ENCODE measurements at regions not wholly inside any gene's neighbourhood (a gene's known extent, or its start where the extent isn't known, plus 50 kb on each side); places are given as distances from the start of the nearest gene placed in this dataset.

DNA sequence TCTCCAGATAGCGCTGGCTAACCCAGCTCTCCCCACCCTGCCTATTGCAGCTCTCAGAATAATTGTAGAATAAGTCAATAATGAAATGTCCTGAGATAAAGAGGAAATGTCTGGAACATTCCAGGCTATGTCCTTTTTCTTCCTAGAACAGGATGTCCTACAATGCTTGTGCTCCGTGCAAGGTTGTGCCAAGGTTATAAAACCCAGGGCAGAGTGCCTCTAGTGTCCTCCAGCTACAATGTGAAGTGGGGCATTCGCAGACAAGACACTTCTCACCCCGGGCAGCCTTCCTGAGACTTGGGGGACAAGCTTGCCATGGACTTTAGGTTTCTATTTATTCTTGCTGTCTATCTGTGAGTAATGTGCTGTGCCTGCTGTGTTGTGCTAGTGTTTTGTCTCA, 900.6 kb downstream of the TUSC7 start:
- no peak for DNase-seq (ENCODE audit: low spot score)

DNA sequence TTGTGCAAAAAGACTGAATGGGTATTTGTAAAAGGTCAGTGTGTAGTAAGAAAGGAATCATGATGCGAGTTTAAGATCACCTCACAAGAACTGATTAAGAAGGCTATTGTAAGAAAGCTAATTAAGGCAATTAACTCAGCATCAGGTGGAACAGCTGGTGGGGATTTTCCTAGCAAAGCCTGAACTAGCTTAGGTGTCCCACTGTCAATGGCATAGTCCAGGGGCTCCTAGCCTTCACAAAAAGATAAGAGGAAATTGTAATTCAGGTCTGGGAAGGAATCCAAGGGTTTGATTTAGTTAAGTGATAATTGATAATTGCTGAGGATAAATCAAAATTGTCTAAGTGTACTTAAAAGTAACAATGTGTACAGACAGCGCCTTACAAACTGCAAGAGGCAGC, 901.6 kb downstream of the TUSC7 start:
- no peak for DNase-seq (ENCODE audit: low spot score)

DNA sequence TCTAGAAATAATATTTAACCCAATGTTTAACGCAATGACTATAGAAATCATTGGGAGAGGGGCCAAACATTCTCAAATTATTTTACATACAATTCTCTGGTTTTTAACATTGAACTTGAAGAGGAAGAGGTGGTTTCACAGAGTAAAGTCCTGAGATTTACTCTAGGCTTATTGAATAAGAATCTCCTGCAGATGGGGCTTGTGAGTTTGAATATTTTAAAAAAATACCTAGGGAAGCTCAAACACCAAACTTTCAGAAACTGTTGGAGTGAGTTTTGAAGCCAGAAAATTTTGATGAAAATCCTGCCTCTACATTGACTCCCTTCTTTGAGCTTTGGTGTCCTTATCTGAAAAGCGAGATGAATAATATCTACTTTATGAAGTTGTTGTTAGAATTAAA, 906.6 kb downstream of the TUSC7 start:
- DNase-seq (ENCODE audit: low spot score), result no peak

DNA sequence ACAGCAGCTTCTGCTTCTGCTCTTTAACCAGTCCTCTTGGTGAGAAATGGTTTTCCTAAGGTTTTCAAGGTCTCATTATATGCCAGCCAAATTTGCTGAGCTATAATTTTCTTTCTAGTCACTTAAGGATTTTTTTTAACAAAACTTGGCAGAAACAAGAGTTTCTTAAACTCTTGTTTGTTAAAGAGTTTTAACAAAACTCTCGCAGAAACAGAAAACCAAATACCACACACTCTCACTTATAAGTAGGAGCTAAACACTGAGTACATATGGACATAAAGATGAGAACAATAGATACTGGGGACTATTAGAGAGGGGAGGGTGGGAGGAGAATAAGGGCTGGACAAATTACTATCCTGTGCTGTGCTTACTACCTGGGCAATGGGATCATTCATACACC, 908.3 kb downstream of the TUSC7 start:
- DNase-seq (ENCODE audit: low spot score), result no peak

DNA sequence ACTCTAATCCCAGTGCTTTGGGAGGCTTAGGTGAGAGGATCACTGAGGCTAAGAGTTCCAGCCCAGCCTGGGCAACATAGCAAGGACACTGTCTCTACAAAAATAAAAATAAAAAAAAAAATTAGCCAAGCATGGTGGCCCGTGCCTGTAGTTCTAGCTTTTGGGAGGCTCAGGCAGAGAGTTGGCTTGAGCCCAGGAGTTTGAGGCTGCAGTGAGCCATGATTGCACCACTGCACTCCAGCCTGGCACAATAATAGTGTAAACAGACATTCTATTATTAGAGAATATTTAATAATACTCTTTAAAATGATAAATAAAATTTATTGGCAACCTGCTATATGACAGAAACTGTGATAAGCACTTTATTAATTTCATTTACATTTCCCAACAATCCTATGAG, 908.9 kb downstream of the TUSC7 start:
- no peak for DNase-seq (ENCODE audit: low spot score)

- DNase-seq (ENCODE audit: low spot score), result no peak
These were observed 910.2 kb downstream of the TUSC7 start for GRCh38 chr3:117619805-117620204.

DNA sequence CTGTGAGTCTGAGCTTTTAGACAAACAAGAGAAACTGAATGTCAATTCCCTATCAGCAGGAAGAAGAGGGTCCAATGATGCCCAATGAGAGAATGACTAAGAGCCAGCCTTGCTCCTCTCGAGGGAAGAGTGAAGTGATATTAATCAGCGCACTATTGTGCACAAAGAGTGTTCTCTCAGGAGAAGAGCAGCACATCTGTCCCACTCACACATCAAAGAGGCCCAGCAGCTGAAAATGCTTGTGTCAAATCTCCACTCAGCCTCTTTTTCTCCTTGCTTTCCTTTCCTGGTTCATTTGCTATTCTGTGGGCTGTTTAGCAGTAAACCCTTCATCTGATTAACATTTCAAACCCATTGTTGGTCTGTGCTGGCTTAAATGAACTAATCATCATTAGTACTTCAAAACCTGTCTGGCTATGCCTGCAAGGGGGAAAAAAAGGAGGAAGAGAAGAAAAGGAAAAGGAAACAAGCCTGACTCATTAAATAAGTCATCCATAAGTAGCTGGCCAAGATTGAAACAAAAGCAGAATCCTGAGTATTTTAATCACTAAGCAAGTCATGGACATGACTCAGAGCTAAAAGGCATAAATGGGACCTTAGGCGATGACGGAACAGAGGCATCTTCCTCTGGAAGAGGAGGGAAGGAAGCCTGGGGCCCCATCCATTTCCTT, 912.7 kb downstream of the TUSC7 start:
- DNase-seq (ENCODE audit: low spot score), result peak; percentile 53

GRCh38 chr3:117624424-117624823, 914.8 kb downstream of the TUSC7 start:
- DNase-seq (ENCODE audit: low spot score), result no peak

- DNase-seq (ENCODE audit: low spot score), result no peak
These were observed 915.6 kb downstream of the TUSC7 start for GRCh38 chr3:117625174-117625573.

DNA sequence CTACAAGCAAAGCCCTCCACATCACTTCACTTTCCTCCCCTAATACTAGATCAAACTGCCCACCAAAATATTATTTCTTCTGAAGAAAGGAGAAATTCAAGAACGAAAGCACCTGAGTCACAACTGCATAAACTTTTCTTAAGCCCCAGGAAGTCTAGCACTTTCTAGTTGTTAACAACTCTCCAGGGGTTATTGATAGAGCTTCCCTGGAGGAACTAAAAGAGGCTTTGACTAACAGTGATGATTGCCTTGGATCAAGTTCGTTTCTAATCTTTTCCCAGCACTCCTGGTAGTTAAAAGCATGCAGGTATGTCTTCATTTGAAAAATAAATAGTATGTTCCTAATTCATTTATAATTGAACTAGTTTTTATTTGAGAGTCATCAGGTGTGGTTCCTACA, 917.0 kb downstream of the TUSC7 start:
- no peak for DNase-seq (ENCODE audit: low spot score)

- DNase-seq (ENCODE audit: low spot score), result peak; percentile 82
These were observed 919.3 kb downstream of the TUSC7 start for GRCh38 chr3:117628823-117629291.

DNA sequence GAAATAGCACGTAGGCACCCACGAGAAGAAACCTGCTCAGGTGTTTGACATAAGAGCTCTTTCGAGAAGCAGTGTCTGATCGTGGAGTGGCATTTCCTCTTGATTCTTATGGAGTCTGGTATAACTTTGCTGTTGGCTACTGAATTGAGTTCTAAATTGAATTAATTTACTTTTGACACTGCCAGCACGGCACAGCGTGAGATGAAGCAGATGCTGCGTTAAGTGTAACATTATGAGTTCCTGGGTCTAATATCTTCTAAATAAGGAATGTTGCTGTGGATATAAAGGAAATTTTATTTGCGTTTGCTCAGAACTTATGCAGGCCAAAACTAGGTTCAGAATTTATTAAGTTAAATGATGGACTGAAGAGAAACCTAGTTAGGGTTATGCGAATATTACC, 919.9 kb downstream of the TUSC7 start:
- no peak for DNase-seq (ENCODE audit: low spot score)

GRCh38 chr3:117630469-117630868, 920.9 kb downstream of the TUSC7 start:
- no peak for DNase-seq (ENCODE audit: low spot score)

DNA sequence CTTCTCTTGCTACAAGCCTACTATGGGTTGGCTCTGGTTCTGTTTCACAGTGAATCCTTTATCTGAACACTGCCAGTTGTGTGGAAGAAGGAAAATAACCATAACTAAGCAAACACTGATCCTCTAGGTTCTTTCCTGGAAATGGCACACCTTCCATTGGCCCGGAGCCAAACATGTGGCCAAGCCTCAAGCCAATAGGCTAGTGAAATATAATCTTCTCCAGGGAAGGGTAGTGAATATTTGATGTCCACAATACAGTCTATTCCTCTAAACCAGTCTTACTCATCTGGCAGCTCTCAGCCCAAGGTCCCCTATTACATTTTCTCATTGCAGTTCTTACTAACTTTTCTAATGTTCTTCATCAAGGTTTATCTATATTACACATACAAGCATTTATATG, 921.3 kb downstream of the TUSC7 start:
- peak; percentile 42 for DNase-seq (ENCODE audit: low spot score)

DNA sequence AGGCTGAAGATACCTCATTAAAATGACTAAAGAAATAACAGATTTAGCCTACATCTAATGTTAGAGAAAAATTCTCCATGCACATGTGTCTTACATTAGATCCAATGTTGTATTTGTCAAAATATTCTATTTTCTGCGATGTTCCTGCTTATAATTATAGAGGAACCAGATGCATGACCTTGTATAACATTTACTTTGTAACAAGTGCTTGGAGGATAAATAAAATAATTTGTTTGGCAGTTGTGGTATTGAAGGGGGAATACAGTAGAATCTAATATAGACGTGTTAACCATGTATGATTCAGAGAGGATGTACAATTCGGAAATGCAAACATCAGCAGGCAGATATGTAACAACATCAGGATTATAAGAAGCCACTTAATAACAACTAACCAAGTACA, 922.2 kb downstream of the TUSC7 start:
- no peak for DNase-seq (ENCODE audit: low spot score)

GRCh38 chr3:117632191-117632590, 922.6 kb downstream of the TUSC7 start:
- DNase-seq (ENCODE audit: low spot score), result no peak

DNA sequence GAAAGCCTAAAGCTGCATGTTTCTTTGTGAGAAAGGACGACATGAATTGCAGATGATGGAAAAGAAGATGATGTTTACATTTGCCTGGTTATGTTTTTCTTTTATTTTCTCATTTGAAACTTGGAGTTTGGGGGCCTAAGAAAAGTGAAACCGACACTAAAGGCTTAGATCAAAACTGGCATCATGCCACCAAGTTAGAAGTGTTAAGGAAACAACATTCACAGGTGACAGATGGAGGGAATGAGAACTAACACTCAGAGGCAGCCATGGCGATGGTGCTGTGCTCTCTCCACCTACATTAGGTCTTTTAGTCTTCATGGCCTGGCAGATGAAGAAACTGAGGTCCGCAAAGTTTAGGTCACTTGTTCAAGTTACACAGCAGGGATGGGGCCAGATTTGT, 923.6 kb downstream of the TUSC7 start:
- no peak for DNase-seq (ENCODE audit: low spot score)

DNA sequence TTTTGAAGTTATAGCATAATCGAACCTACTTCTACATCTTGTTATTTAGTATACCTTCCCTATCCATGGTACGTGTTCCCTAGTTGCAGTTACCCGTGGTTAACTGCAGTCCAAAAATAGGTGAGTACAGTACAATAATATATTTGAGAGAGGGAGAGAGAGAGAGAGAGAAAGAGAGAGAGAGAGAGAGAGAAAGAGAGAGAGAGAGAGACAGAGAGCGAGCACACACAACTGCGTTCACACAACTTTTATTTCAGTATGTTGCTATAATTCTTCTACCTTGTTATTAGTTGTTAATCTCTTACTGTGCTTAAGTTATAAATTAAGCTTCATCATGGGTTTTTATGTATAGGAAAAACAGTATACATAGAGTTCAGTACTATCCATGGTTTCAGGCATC, 928.1 kb downstream of the TUSC7 start:
- no peak for DNase-seq (ENCODE audit: low spot score)

- no peak for DNase-seq (ENCODE audit: low spot score)
These were observed 934.6 kb downstream of the TUSC7 start for GRCh38 chr3:117644203-117644602.

DNA sequence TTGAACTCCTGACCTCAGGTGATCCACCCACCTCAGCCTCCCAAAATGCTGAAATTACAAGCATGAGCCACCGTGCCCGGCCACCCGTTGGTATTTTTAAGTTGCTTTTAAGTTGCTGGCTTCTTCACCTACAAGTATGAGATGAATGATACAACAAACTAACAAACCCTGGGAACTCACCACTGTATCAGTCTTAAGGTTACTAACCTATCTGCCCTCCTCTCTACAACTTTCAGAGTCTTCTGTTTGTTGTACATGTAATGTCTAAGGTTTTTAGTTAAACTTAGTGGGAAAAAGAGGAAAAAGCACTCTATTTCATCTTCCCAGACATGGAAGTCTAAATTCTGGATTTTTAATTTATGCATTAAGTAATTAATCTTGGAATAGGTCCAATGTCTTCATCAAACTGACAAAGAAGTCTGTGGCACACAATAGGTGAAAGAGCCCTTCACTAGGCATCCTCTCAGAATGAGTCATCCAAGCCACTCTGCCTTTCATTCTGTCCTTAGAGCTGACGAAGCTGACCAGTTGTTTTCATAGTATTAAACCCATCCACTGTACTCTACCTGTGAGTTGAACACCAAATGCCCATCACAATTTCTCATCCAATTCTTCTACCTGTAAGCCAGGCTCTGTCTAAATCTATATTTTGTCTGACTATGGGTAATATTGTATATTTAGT, 936.1 kb downstream of the TUSC7 start:
- DNase-seq (ENCODE audit: low spot score), result no peak

GRCh38 chr3:117647435-117647834, 937.9 kb downstream of the TUSC7 start:
- DNase-seq (ENCODE audit: low spot score), result no peak

GRCh38 chr3:117651246-117651645, 941.7 kb downstream of the TUSC7 start:
- no peak for DNase-seq (ENCODE audit: low spot score)

DNA sequence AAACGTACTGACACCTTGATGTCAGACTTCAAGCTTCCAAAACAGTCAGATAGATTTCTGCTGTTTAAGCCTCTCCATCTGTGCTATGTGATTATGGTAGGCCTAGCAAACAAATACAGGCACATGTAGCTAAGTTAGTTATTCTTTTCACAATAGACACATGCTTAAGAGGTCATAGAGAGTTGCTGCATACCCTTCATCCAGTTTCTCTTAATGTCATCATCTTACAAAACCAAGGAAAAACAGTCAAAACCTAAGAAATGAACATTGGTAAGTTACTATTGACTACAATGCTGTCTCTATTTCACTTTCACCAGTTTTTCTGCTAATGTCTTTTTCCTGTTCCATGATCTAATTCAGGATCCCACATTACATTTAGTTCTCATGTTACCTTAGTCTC, 946.8 kb downstream of the TUSC7 start:
- no peak for DNase-seq (ENCODE audit: low spot score)

- no peak for DNase-seq (ENCODE audit: low spot score)
These were observed 947.7 kb downstream of the TUSC7 start for GRCh38 chr3:117657278-117657677.
